Limb (tissue), 2 donors: ENCODE measurements at regions not wholly inside any gene's neighbourhood (a gene's known extent, or its start where the extent isn't known, plus 50 kb on each side); places are given as distances from the start of the nearest gene placed in this dataset.
A peak's percentile ranks its signal among the peaks of the same experiment; 100 is the strongest.

Source experiments
- DNase-seq, 2 donors: peaks; one replicate each; pipeline ENCODE4 v3.0.0-alpha.2; 2016; ENCODE audit errors: extremely low spot score in 2 of 2

- DNase-seq, result no peak
Observed at GRCh38 chr16:85971902-85972638, 73.1 kb downstream of the IRF8 start.

- DNase-seq, result no peak
Observed at GRCh38 chr16:85974428-85975375, 75.7 kb downstream of the IRF8 start.

GRCh38 chr16:85975451-85975981 lies 76.6 kb downstream of the IRF8 start:
- no peak for DNase-seq

- no peak for DNase-seq
Observed at GRCh38 chr16:85978291-85978775, 79.4 kb downstream of the IRF8 start.

GRCh38 chr16:85978976-85979375 lies 80.0 kb downstream of the IRF8 start:
- DNase-seq, result no peak

GRCh38 chr16:85979605-85980004 lies 80.6 kb downstream of the IRF8 start:
- no peak for DNase-seq

- DNase-seq, result no peak
Observed at GRCh38 chr16:85980686-85981085, 81.7 kb downstream of the IRF8 start.

- DNase-seq, result no peak
Observed at GRCh38 chr16:85981826-85982562, 83.0 kb downstream of the IRF8 start.

- no peak for DNase-seq
Observed at GRCh38 chr16:85982563-85982939, 83.6 kb downstream of the IRF8 start.

GRCh38 chr16:85983064-85983463 lies 84.1 kb downstream of the IRF8 start:
- DNase-seq, result no peak

- DNase-seq, result no peak
Observed at GRCh38 chr16:85983606-85984230, 84.8 kb downstream of the IRF8 start.

- DNase-seq, result no peak
Observed at GRCh38 chr16:85984231-85984880, 85.4 kb downstream of the IRF8 start.

GRCh38 chr16:85984947-85985451 lies 86.0 kb downstream of the IRF8 start:
- DNase-seq, result no peak

- DNase-seq, result peak in 1 of 2 donors; percentile 55
Observed at GRCh38 chr16:85986931-85987749, 88.2 kb downstream of the IRF8 start.

GRCh38 chr16:85987750-85988078 lies 88.8 kb downstream of the IRF8 start:
- DNase-seq, result no peak

GRCh38 chr16:85988306-85988705 lies 89.3 kb downstream of the IRF8 start:
- DNase-seq, result no peak

- DNase-seq, result no peak
Observed at GRCh38 chr16:85988723-85989313, 89.9 kb downstream of the IRF8 start.

GRCh38 chr16:85989376-85989775 lies 90.4 kb downstream of the IRF8 start:
- DNase-seq, result no peak
